ENCODE measurements at regions not wholly inside any gene's neighbourhood (a gene's known extent, or its start where the extent isn't known, plus 50 kb on each side); places are given as distances from the start of the nearest gene placed in this dataset.

- no peak for TF ChIP-seq CTCF (IDR thresholded peaks at IDR 0.05; ENCODE audit: insufficient read depth, low read length, poor library complexity, severe bottlenecking)
- H3K4me3 ChIP-seq (replicated peaks; ENCODE audit: low read depth, low read length) = no peak overlapping the region
- H3K27me3 ChIP-seq (replicated peaks; ENCODE audit: control insufficient read depth, insufficient read depth, low read length) = no peaks in the 10 kb centered on the region
- no peaks in the 10 kb centered on the region for H3K36me3 ChIP-seq (ENCODE audit: control insufficient read depth, insufficient read depth, low read length)
- no peak for DNase-seq (ENCODE audit: extremely low read depth, insufficient read length)
These were observed 56.0 kb upstream of the FLT1 start for GRCh38 chr13:28550721-28551497.

GRCh38 chr13:28550091-28550490, 55.2 kb upstream of the FLT1 start:
- H3K27me3 ChIP-seq (replicated peaks; ENCODE audit: control insufficient read depth, insufficient read depth, low read length) = no peaks in the 10 kb centered on the region
- no peaks in the 10 kb centered on the region for H3K36me3 ChIP-seq (ENCODE audit: control insufficient read depth, insufficient read depth, low read length)
- H3K4me3 ChIP-seq (replicated peaks; ENCODE audit: low read depth, low read length) = no peak overlapping the region
- DNase-seq (ENCODE audit: extremely low read depth, insufficient read length) = no peak
- TF ChIP-seq CTCF (IDR thresholded peaks at IDR 0.05; ENCODE audit: insufficient read depth, low read length, poor library complexity, severe bottlenecking) = no peak

DNA sequence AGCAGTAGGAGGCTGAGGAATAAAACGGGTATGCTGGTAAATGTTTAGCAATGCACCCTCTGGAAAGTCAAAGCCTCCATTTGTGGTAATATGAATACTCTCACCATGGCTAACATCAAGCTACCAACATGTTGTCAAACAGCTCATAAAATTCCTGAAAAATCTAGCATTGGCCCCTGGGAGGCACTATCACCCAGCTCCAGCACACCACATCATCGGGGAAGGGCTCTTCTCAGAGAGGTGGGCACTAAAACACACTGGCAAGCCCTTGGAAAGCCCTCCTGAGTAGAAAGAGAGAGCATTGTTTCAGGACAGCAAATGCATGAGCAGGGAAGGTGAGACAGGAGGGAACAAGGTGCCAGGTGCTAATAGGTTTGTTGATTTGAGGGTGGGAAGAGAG, 53.9 kb upstream of the FLT1 start:
- Histone ChIP-seq H3K27me3 (replicated peaks; ENCODE audit: control insufficient read depth, insufficient read depth, low read length) (no peaks in the 10 kb centered on the region), H3K36me3 (ENCODE audit: control insufficient read depth, insufficient read depth, low read length) (no peaks in the 10 kb centered on the region), H3K4me3 (replicated peaks; ENCODE audit: low read depth, low read length) (no peak overlapping the region)
- no peak for DNase-seq (ENCODE audit: extremely low read depth, insufficient read length)
- no peak for TF ChIP-seq CTCF (IDR thresholded peaks at IDR 0.05; ENCODE audit: insufficient read depth, low read length, poor library complexity, severe bottlenecking)

DNA sequence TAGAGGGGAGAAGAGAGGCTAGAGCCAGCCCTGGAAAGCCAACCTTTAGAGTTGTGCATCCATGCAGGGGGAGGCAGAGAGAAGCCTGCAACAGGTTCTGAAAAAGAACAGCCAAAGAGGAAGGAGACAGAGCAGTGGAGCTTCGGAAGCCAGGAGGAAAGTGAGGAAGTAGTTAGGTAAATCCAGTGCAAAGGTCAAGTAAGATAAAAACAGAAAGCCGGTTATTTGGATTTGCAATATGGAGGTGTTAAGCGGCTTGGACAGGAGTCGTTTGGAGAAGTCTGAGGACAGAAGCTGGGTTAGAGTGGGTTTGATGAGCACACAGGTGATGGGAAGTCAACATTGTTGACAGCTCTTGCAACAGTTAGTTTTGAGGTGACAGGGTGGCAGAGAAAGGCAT, 53.5 kb upstream of the FLT1 start:
- no peak for DNase-seq (ENCODE audit: extremely low read depth, insufficient read length)
- H3K4me3 ChIP-seq (replicated peaks; ENCODE audit: low read depth, low read length) = no peak overlapping the region
- no peaks in the 10 kb centered on the region for H3K36me3 ChIP-seq (ENCODE audit: control insufficient read depth, insufficient read depth, low read length)
- H3K27me3 ChIP-seq (replicated peaks; ENCODE audit: control insufficient read depth, insufficient read depth, low read length) = no peaks in the 10 kb centered on the region
- no peak for TF ChIP-seq CTCF (IDR thresholded peaks at IDR 0.05; ENCODE audit: insufficient read depth, low read length, poor library complexity, severe bottlenecking)

- H3K27me3 ChIP-seq (replicated peaks; ENCODE audit: control insufficient read depth, insufficient read depth, low read length) = no peaks in the 10 kb centered on the region
- no peak overlapping the region for H3K4me3 ChIP-seq (replicated peaks; ENCODE audit: low read depth, low read length)
- H3K36me3 ChIP-seq (ENCODE audit: control insufficient read depth, insufficient read depth, low read length) = no peaks in the 10 kb centered on the region
- DNase-seq (ENCODE audit: extremely low read depth, insufficient read length) = no peak
- TF ChIP-seq CTCF (IDR thresholded peaks at IDR 0.05; ENCODE audit: insufficient read depth, low read length, poor library complexity, severe bottlenecking) = no peak
These were observed 50.8 kb upstream of the FLT1 start for GRCh38 chr13:28545583-28546333.

Data from GM06990 (cell line).